Fibroblast of skin of left quadriceps (primary cell): ENCODE measurements at regions not wholly inside any gene's neighbourhood (a gene's known extent, or its start where the extent isn't known, plus 50 kb on each side); places are given as distances from the start of the nearest gene placed in this dataset.
"Not testable (repeated sequence)": the region's sequence is repeated elsewhere in the genome, so short reads cannot be mapped to it uniquely, and the experiment has no call there.

Source experiments
- DNase-seq, 2 experiments: peaks; one replicate each; pipeline ENCODE4 v3.0.0-alpha.2; 2013; ENCODE audit warnings: low read depth in 2 of 2

- peak in 1 of 2 experiments; percentile 37 for DNase-seq
These were observed 78.2 kb upstream of the EEF1E1 start for GRCh38 chr6:8180327-8181159.

DNA sequence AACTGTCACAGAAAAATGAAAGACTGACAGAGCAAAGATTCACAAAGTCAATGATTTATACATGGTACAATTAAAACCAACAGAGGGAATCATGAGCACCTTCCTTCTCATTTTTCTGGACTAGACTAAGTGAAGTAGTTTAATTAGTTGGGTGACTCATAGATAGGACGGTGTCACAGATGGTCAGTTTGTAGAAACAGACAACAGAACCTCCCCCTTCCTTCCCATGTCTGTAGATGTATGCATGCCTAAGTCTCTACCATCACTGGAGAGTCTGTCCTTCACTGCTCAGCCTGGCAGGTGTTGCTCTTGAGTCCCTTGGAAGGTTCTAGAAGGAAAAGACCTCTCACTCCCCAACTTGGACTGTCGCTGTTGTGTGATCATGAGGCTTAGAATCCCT, 75.4 kb upstream of the EEF1E1 start:
- no peak for DNase-seq

DNA sequence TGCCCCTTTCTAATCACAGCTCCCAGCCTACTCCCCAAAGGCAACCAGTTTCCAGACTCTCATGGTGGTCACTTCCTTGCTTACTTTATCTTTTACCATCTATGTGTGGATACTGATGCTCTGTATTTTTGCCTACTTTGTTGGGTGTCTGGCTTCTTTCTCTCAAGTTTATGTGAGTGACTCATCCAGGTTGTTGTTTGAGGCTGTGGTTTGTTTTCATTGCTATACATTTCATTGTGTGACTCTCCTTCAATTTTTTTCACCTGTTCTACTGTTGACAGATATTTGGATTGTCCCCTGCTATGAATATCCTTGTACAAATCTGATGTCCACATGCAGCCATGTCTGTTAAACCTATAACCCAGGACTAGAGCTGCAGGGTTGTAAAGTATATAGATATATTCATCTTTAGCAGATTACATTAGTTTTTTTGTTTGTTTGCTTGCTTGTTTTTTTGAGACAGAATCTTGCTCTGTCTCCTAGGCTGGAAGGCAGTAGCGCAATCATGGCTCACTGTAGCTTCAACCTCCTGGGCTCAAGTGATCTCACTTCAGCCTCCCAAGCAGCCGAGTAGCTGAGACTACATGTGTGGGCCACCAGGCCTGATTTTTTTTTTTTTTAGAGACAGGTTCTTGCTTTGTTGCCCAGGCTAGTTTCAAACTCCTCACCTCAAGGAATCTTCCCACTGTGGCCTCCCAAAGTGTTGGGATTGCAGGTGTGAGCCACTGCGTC, 72.9 kb upstream of the EEF1E1 start:
- DNase-seq: no peak

DNA sequence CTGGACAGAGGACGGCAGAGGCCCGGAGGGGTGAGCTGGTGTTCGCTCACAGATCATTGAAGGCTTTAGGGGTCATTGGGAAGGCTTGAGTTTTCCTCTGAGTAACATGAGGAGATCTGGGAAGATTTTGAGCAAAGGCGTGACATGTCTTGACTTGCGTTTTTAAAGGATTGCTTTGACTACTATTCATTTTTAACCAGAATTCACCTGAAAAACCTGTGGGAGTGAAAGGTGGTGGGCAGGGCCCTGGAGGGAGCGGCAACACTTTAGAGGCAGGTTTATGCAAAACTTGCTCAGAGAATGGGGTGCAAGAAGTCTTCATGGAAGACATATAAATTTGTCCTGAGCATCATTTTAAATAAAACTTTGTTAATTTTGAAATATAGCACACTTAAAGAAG, 72.2 kb upstream of the EEF1E1 start:
- DNase-seq: no peak

GRCh38 chr6:8172530-8172929, 70.2 kb upstream of the EEF1E1 start:
- no peak for DNase-seq

DNA sequence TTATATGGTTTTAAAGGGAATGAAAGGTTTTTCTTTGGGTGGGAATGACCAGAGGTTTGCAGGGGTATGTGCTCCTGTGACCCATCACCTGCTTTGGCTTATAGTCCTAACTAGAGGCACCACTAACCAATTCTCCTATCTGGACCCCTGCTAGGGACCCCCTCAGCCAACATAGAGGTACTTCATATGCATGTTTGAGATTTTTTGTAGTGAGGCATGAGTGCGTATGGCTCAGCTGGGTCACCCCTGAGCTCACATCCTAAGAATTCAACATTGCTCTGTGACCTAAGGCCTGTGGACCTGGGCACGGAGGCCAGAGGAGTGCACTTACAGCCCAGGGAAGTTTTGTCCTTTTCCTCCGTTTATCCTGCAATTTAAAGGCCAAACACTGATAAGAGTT, 68.4 kb upstream of the EEF1E1 start:
- DNase-seq: no peak

- DNase-seq: no peak
These were observed 67.9 kb upstream of the EEF1E1 start for GRCh38 chr6:8170245-8170644.

DNA sequence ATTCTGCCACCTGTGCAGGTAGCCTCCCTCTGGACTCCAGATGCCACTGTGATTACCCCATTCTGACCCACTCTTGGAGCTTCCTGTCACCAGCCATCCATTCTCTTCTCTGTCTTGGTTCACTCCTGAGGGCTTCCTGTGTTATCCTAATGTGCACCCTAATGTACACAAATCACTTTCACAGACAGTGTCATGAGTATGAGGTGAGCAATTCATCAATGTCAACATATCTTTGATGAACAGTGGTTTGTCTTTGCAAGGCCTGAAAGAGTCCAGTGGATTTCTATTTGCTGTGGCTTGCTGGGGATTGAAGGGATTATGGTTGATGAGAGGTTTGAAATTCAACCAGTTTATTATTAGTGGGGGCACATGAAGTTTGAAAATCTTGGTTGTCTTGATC, 63.8 kb upstream of the EEF1E1 start:
- DNase-seq: no peak

GRCh38 chr6:8165008-8165407, 62.7 kb upstream of the EEF1E1 start:
- not testable (repeated sequence) for DNase-seq

DNA sequence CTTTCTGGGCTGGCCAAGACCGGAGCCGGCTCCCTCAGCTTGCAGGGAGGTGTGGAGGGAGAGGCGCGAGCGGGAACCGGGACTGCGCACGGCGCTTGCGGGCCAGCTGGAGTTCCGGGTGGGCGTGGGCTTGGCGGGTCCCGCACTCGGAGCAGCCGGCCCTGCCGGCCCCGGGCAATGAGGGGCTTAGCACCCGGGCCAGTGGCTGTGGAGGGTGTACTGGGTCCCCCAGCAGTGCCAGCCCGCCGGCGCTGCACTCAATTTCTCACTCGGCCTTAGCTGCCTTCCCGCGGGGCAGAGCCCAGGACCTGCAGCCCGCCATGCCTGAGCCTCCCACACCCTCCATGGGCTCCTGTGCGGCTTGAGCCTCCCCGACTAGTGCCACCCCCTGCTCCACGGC, 61.9 kb upstream of the EEF1E1 start:
- DNase-seq: not testable (repeated sequence)

DNA sequence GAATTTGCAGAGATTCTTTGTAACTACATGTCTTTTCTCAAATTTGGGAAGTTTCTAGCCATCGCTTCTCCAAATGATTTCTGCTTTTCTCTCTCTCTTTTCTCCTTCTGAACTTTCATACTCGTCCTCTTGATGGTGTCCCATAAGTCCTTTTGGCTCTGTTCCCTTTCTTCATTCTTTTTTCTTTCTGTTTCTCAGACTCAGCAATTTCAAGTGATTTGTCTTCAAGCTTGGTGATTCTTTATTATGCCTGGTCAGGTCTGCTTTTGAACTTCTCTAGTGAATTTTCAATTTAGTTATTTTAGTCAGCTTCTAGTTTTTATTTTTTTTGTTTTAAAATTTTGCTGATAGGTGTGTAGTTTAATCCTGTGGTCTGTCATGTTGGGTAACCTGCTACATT, 57.6 kb upstream of the EEF1E1 start:
- no peak for DNase-seq

DNA sequence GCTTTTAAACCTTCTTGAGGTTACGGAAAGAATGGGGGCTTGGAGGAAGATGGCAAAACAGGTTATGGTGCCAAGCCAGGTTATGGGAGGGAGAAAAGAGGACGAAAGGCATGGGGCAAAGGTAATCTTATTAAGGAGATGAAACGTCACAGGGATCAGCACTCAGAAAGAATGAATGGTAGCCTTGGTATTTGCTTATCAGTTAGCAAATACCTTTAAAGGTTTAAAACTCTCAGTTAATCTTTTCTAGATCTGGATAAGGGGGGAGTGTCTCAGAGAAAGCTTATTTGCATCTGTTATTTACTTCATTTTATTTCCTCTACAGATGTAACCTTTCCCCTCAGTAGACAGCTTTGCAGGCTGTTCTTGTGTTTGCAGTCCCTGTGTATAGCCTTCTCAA, 55.5 kb upstream of the EEF1E1 start:
- DNase-seq: no peak

GRCh38 chr6:8155259-8156012, 53.1 kb upstream of the EEF1E1 start:
- no peak for DNase-seq
